ENCODE measurements at regions not wholly inside any gene's neighbourhood (a gene's known extent, or its start where the extent isn't known, plus 50 kb on each side); places are given as distances from the start of the nearest gene placed in this dataset.

DNA sequence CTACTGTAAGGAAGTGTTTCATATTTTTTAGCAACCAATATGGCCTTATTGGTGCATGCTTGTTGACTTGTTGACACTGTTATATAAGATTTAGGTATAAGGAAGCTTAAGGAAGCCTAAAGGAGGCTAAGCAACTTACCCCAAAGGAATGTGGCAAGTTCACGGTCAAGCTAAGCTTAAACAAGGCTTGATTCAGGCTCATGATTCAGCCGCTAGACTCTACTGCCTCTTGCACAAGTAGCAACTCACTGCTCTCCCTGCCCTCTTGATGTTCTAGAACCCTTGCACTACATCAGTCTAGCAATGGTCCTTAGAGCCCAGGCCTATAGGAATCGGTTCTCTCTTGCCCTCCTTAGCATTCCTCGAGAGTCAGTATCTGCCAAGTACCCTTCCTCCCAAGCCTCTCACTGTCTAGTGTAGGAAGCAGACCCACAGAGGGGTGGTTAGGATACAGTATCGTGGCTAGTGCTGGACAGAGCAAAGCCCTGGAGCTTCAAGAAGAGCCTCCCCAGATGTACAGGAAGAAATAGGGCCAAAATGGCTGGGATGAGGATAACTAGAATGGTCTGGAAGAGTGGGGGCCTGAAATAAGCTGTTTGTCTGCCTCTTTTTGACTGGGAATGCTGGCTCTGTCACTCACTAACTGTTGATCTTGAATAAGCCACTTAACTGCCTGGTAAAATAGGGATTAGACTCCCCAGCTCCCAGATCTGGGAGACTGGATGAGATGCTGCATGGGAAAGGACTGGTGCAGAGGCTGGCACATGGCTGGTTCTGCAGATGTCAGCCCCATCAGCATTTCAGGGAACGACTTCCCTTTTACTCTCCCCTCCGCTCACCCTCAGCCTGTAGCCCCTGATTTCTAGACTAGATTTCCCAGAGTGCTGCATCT lies 122.2 kb downstream of the NAV1 start:
- TF ChIP-seq POLR2A (IDR thresholded peaks at IDR 0.05) = no peak
- TF ChIP-seq, protein P1, sequence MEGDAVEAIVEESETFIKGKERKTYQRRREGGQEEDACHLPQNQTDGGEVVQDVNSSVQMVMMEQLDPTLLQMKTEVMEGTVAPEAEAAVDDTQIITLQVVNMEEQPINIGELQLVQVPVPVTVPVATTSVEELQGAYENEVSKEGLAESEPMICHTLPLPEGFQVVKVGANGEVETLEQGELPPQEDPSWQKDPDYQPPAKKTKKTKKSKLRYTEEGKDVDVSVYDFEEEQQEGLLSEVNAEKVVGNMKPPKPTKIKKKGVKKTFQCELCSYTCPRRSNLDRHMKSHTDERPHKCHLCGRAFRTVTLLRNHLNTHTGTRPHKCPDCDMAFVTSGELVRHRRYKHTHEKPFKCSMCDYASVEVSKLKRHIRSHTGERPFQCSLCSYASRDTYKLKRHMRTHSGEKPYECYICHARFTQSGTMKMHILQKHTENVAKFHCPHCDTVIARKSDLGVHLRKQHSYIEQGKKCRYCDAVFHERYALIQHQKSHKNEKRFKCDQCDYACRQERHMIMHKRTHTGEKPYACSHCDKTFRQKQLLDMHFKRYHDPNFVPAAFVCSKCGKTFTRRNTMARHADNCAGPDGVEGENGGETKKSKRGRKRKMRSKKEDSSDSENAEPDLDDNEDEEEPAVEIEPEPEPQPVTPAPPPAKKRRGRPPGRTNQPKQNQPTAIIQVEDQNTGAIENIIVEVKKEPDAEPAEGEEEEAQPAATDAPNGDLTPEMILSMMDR (IDR thresholded peaks at IDR 0.05) = no peak
